ENCODE measurements at regions not wholly inside any gene's neighbourhood (a gene's known extent, or its start where the extent isn't known, plus 50 kb on each side); places are given as distances from the start of the nearest gene placed in this dataset.
A peak's percentile ranks its signal among the peaks of the same experiment; 100 is the strongest.

GRCh38 chr2:126239320-126239955, 416.5 kb upstream of the GYPC start:
- no peak overlapping the region for H3K27ac ChIP-seq (replicated peaks)
- no peaks in the 10 kb centered on the region for H3K9me3 ChIP-seq (replicated peaks)
- no peak for TF ChIP-seq CTCF (IDR thresholded peaks at IDR 0.05; ENCODE audit: borderline replicate concordance)
- no peak for DNase-seq
- intact Hi-C loops (cut with micrococcal nuclease) = no loop called here
- H3K36me3 ChIP-seq = no peaks in the 10 kb centered on the region
- peaks cover 8% of the 10 kb centered on the region for H3K4me1 ChIP-seq
- H3K4me3 ChIP-seq = no peak overlapping the region
- no peaks in the 10 kb centered on the region for H3K27me3 ChIP-seq (ENCODE audit: low read depth)

- no peak for TF ChIP-seq CTCF (IDR thresholded peaks at IDR 0.05; ENCODE audit: borderline replicate concordance)
- no peaks in the 10 kb centered on the region for H3K9me3 ChIP-seq (replicated peaks)
- no peaks in the 10 kb centered on the region for H3K27me3 ChIP-seq (ENCODE audit: low read depth)
- peaks cover 8% of the 10 kb centered on the region for H3K4me1 ChIP-seq
- intact Hi-C loops (cut with micrococcal nuclease) = no loop called here
- H3K4me3 ChIP-seq = no peak overlapping the region
- no peaks in the 10 kb centered on the region for H3K36me3 ChIP-seq
- no peak for DNase-seq
- no peak overlapping the region for H3K27ac ChIP-seq (replicated peaks)
Measured at GRCh38 chr2:126241001-126241400, 415.0 kb upstream of the GYPC start.

- H3K36me3 ChIP-seq = no peaks in the 10 kb centered on the region
- no peak overlapping the region for H3K27ac ChIP-seq (replicated peaks)
Measured at GRCh38 chr2:126241411-126241810, 414.5 kb upstream of the GYPC start.

GRCh38 chr2:126244937-126245336, 411.0 kb upstream of the GYPC start:
- H3K27me3 ChIP-seq (ENCODE audit: low read depth) = no peaks in the 10 kb centered on the region
- H3K4me3 ChIP-seq = no peak overlapping the region
- H3K4me1 ChIP-seq = peaks cover 8% of the 10 kb centered on the region
- H3K36me3 ChIP-seq = no peaks in the 10 kb centered on the region
- peak; percentile 50 for TF ChIP-seq CTCF (IDR thresholded peaks at IDR 0.05; ENCODE audit: borderline replicate concordance)
- no peak for DNase-seq
- intact Hi-C loops (cut with micrococcal nuclease) = no loop called here
- H3K27ac ChIP-seq (replicated peaks) = no peak overlapping the region
- H3K9me3 ChIP-seq (replicated peaks) = no peaks in the 10 kb centered on the region

More at GRCh38 chr2:126241411-126241810, 414.5 kb upstream of the GYPC start:
- no peak for TF ChIP-seq CTCF (IDR thresholded peaks at IDR 0.05; ENCODE audit: borderline replicate concordance)
- no peak for DNase-seq
- intact Hi-C loops (cut with micrococcal nuclease) = no loop called here
- peaks cover 8% of the 10 kb centered on the region for H3K4me1 ChIP-seq
- H3K27me3 ChIP-seq (ENCODE audit: low read depth) = no peaks in the 10 kb centered on the region
- H3K4me3 ChIP-seq = no peak overlapping the region
- H3K9me3 ChIP-seq (replicated peaks) = no peaks in the 10 kb centered on the region

- intact Hi-C loops (cut with micrococcal nuclease) = no loop called here
- Histone ChIP-seq H3K4me3 (no peak overlapping the region), H3K9me3 (replicated peaks) (no peaks in the 10 kb centered on the region)
Measured at GRCh38 chr2:126253669-126254068, 402.3 kb upstream of the GYPC start.

More at GRCh38 chr2:126253669-126254068, 402.3 kb upstream of the GYPC start:
- no peak for TF ChIP-seq CTCF (IDR thresholded peaks at IDR 0.05; ENCODE audit: borderline replicate concordance)
- DNase-seq = no peak
- H3K36me3 ChIP-seq = no peaks in the 10 kb centered on the region
- H3K4me1 ChIP-seq = no peaks in the 10 kb centered on the region
- H3K27ac ChIP-seq (replicated peaks) = no peak overlapping the region
- no peaks in the 10 kb centered on the region for H3K27me3 ChIP-seq (ENCODE audit: low read depth)

All from left ventricle myocardium inferior (tissue), 1 donor.